ENCODE measurements at regions not wholly inside any gene's neighbourhood (a gene's known extent, or its start where the extent isn't known, plus 50 kb on each side); places are given as distances from the start of the nearest gene placed in this dataset.

DNA sequence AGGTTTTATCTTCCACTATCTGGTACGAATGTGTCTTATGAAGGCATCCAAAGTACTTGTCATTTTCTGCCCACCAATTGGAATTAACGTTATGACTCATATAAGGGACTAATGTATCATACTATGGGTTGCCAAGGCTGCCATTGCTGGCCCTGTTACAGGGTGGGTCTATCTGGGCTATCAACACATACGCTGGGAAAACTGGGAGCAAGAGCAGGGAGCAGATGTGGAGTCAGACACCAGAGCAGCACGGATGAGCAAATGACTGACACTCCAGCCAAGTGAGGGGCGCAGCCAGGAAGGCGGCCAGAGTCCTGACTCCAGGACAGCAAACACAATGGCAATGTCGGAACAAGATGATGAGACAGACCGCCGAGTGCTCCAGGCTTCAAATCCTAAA is 145.9 kb downstream of the COPS8 start:
- Mint-ChIP-seq H3K27me3 (ENCODE audit: low read depth) (no peaks in the 10 kb centered on the region), H3K9me3 (peaks cover 9% of the 10 kb centered on the region), H3K4me3 (no peak overlapping the region), H3K36me3 (ENCODE audit: low read depth) (no peaks in the 10 kb centered on the region), H3K4me1 (no peaks in the 10 kb centered on the region), H3K27ac (ENCODE audit: unreplicated experiment) (no peak overlapping the region)
- TF ChIP-seq, protein P1, sequence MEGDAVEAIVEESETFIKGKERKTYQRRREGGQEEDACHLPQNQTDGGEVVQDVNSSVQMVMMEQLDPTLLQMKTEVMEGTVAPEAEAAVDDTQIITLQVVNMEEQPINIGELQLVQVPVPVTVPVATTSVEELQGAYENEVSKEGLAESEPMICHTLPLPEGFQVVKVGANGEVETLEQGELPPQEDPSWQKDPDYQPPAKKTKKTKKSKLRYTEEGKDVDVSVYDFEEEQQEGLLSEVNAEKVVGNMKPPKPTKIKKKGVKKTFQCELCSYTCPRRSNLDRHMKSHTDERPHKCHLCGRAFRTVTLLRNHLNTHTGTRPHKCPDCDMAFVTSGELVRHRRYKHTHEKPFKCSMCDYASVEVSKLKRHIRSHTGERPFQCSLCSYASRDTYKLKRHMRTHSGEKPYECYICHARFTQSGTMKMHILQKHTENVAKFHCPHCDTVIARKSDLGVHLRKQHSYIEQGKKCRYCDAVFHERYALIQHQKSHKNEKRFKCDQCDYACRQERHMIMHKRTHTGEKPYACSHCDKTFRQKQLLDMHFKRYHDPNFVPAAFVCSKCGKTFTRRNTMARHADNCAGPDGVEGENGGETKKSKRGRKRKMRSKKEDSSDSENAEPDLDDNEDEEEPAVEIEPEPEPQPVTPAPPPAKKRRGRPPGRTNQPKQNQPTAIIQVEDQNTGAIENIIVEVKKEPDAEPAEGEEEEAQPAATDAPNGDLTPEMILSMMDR (conservative IDR thresholded peaks at IDR 0.05) = no peak
- no peak for DNase-seq (ENCODE audit: low read depth, low spot score)

DNA sequence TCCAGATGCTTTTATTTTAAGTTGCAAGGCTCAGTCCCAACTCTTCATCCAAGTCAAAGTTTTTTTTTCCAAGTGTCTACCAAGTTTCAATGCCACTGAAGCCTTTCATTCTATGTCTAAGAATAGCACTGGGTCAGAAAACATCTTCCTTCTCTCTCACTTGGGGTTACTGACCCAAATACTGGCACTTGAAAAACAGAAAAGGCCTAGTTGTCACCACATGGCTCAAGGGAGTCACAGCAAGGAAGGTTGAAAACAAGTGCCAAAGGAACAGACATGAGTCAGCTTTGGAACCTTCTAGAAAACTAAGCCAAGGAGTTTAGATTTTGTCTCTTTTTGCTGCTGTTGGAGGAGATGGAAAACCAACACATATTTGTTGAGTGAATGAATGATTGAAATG is 146.5 kb downstream of the COPS8 start:
- DNase-seq (ENCODE audit: low read depth, low spot score) = no peak
- Mint-ChIP-seq H3K36me3 (ENCODE audit: low read depth) (no peaks in the 10 kb centered on the region), H3K9me3 (peaks cover 9% of the 10 kb centered on the region), H3K27me3 (ENCODE audit: low read depth) (no peaks in the 10 kb centered on the region), H3K4me3 (no peak overlapping the region), H3K4me1 (no peaks in the 10 kb centered on the region), H3K27ac (ENCODE audit: unreplicated experiment) (no peak overlapping the region)
- TF ChIP-seq, protein P1 (conservative IDR thresholded peaks at IDR 0.05) = no peak

DNA sequence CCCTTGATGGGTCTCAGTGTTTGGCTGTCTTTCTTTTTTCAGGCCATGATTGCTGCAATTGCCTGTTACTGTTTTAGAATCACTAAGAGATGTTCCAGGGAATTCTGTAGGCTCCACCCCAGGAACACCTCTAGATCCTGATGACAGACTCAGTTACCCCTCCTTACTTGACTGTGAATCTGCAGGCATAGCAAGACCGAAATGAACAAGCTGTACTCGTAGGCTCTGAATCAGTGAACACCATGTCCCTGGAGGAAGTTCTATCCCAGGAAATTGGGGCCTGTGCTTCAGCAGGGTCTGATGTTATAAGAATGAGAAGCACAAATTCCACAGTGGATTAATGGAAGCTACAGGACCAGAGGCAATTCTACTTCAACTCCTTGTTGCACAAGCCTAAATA is 148.6 kb downstream of the COPS8 start:
- no peak overlapping the region for H3K27ac Mint-ChIP-seq (ENCODE audit: unreplicated experiment)
- peaks cover 9% of the 10 kb centered on the region for H3K9me3 Mint-ChIP-seq
- DNase-seq (ENCODE audit: low read depth, low spot score) = no peak
- no peak overlapping the region for H3K4me3 Mint-ChIP-seq
- no peaks in the 10 kb centered on the region for H3K36me3 Mint-ChIP-seq (ENCODE audit: low read depth)
- H3K4me1 Mint-ChIP-seq = no peaks in the 10 kb centered on the region
- no peaks in the 10 kb centered on the region for H3K27me3 Mint-ChIP-seq (ENCODE audit: low read depth)
- TF ChIP-seq, protein P1 (conservative IDR thresholded peaks at IDR 0.05) = no peak

DNA sequence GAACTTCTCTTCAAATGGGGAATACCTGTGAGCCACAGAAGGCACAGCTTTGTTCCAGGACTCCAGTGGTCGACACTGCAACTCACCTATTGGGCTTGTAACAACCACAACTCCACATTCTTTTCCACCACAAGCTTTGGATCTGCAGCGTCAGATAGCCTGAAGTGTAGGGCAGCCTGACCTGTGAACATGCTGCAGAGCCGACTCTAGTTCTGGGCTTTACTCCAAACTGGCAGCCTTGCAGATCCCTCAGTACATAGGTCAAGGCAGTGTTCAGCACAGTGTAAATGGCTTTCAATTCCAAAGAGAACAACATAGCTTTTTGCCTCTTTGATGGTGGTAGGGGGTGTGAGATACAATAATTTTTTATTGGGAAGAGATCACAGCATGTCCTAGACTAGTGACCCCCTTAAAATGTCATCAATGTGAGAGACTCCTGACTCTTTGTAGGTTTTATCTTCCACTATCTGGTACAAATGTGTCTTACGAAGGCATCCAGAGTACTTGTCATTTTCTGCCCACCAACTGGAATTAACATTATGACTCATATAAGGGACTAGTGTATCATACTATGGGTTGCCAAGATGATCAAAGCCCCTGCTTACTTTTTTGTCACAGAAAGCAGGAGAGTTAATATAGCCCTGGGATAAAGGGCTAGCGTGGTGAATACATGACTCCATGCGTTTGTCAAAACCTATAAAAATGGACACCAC is 149.8 kb downstream of the COPS8 start:
- H3K4me1 Mint-ChIP-seq = no peaks in the 10 kb centered on the region
- no peaks in the 10 kb centered on the region for H3K27me3 Mint-ChIP-seq (ENCODE audit: low read depth)
- H3K4me3 Mint-ChIP-seq = no peak overlapping the region
- no peak overlapping the region for H3K27ac Mint-ChIP-seq (ENCODE audit: unreplicated experiment)
- no peaks in the 10 kb centered on the region for H3K36me3 Mint-ChIP-seq (ENCODE audit: low read depth)
- DNase-seq (ENCODE audit: low read depth, low spot score) = no peak
- H3K9me3 Mint-ChIP-seq = peaks cover 5% of the 10 kb centered on the region
- TF ChIP-seq, protein P1 (conservative IDR thresholded peaks at IDR 0.05) = no peak

DNA sequence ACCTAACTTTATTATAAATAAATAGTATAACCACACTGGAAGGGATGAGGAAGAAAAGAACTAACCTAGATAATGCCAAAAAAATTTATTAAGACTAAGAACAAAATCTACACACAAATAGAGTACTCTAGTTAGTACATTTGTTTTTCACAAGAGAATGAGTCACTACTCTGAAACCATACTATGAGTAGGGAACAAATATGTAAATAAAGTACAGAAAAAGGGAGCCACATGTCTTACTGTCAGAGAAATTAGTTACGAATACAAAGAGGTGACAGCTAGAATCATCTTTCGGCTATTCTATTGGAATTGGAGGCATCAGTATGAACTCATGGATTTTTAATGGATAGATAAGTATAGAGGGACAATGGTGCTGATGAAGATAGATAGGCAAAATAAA is 150.5 kb downstream of the COPS8 start:
- Mint-ChIP-seq H3K4me3 (no peak overlapping the region), H3K36me3 (ENCODE audit: low read depth) (no peaks in the 10 kb centered on the region), H3K4me1 (no peaks in the 10 kb centered on the region), H3K9me3 (peaks cover 5% of the 10 kb centered on the region), H3K27me3 (ENCODE audit: low read depth) (no peaks in the 10 kb centered on the region), H3K27ac (ENCODE audit: unreplicated experiment) (no peak overlapping the region)
- TF ChIP-seq, protein P1 (conservative IDR thresholded peaks at IDR 0.05) = no peak
- DNase-seq (ENCODE audit: low read depth, low spot score) = no peak

All from neural crest cell (in vitro differentiated cells).